Epithelial cell of proximal tubule (primary cell): ENCODE measurements at regions not wholly inside any gene's neighbourhood (a gene's known extent, or its start where the extent isn't known, plus 50 kb on each side); places are given as distances from the start of the nearest gene placed in this dataset.

Experiments
- DNase-seq: peaks from one replicate; pipeline ENCODE4 v3.0.0-alpha.2; 2011; ENCODE audit warnings: low read depth
- H3K4me3 ChIP-seq: 2 replicates; pipeline ENCODE4 v1.5.1; 2011; ENCODE audit warnings: low read depth, mild to moderate bottlenecking, low read length
- CTCF ChIP-seq: conservative IDR thresholded peaks from 2 replicates; pipeline ENCODE4 v1.5.1; 2012; ENCODE audit warnings: low read depth, mild to moderate bottlenecking, low read length

GRCh38 chr10:43930777-43931176 is 282.1 kb upstream of the ZNF32 start:
- DNase-seq, result no peak
- no peak overlapping the region for H3K4me3 ChIP-seq
- no peak for TF ChIP-seq CTCF

- no peak for TF ChIP-seq CTCF
- H3K4me3 ChIP-seq, result no peak overlapping the region
- no peak for DNase-seq
Observed at GRCh38 chr10:43930243-43930642, 281.6 kb upstream of the ZNF32 start.

GRCh38 chr10:43929122-43929521 is 280.4 kb upstream of the ZNF32 start:
- H3K4me3 ChIP-seq, result no peak overlapping the region
- no peak for TF ChIP-seq CTCF
- DNase-seq, result no peak

GRCh38 chr10:43928425-43928968 is 279.8 kb upstream of the ZNF32 start:
- DNase-seq, result no peak
- TF ChIP-seq CTCF, result no peak
- H3K4me3 ChIP-seq, result no peak overlapping the region

- no peak for DNase-seq
- no peak for TF ChIP-seq CTCF
- no peak overlapping the region for H3K4me3 ChIP-seq
Observed at GRCh38 chr10:43926875-43927406, 278.3 kb upstream of the ZNF32 start.

GRCh38 chr10:43926371-43926770 is 277.7 kb upstream of the ZNF32 start:
- no peak for TF ChIP-seq CTCF
- H3K4me3 ChIP-seq, result no peak overlapping the region

GRCh38 chr10:43925793-43926192 is 277.1 kb upstream of the ZNF32 start:
- DNase-seq, result no peak
- H3K4me3 ChIP-seq, result no peak overlapping the region
- no peak for TF ChIP-seq CTCF

More at GRCh38 chr10:43926371-43926770, 277.7 kb upstream of the ZNF32 start:
- DNase-seq, result no peak
